Endothelial cell of umbilical vein (primary cell): ENCODE measurements at regions not wholly inside any gene's neighbourhood (a gene's known extent, or its start where the extent isn't known, plus 50 kb on each side); places are given as distances from the start of the nearest gene placed in this dataset.

Experiments used
- BruUV-seq: library from RNA; stranded (reverse); fragments of 400-500 nt; replicated peaks from 2 replicates; lab custom pipeline; 2021; lab: Mats Ljungman, UMichigan
- CTCF ChIA-PET: fragments of 300-600, 350-600 bp; sonication (Branson Sonifier 250); formaldehyde crosslinking; loops from one replicate; lab custom pipeline; 2021; ENCODE audit warnings: antibody characterized with exemption, inconsistent platforms; lab: Charles Lee
- POLR2A ChIA-PET: fragments of 300-600, 350-600 bp; sonication (Branson Sonifier 250); formaldehyde crosslinking; loops from one replicate; lab custom pipeline; 2021; ENCODE audit warnings: antibody characterized with exemption, inconsistent platforms; lab: Charles Lee
- DNase-seq: peaks from one replicate; pipeline ENCODE4 v3.0.0-alpha.2; 2011; ENCODE audit warnings: low read depth, low spot score
- FAIRE-seq: peaks from 2 replicates; lab custom pipeline; 2011; peaks lifted over from hg19 to GRCh38; lab: Jason Lieb, UNC
- H2AFZ ChIP-seq: 2 replicates; pipeline ENCODE4 v1.6.0; 2012; ENCODE audit warnings: low read depth, low read length, control low read depth, inconsistent platforms
- H3K27ac ChIP-seq: 2 replicates; pipeline ENCODE4 v1.5.1; 2011; ENCODE audit warnings: low read depth, mild to moderate bottlenecking, control low read depth, low read length, moderate library complexity; ENCODE audit not compliant: insufficient read depth
- H3K27me3 ChIP-seq, 2 experiments: 2 replicates each; pipeline versions ENCODE4 v1.6.0 to v1.6.1; 2011; ENCODE audit warnings: low read length in 2 of 2, mixed read lengths in 1 of 2; ENCODE audit not compliant: control insufficient read depth in 2 of 2, insufficient read depth in 2 of 2
- H3K36me3 ChIP-seq, 2 experiments: 2 replicates in 1 of 2; 3 replicates in 1 of 2; pipeline ENCODE4 v1.5.1; 2011; ENCODE audit warnings: low read length in 2 of 2, mild to moderate bottlenecking in 1 of 2, moderate library complexity in 1 of 2; ENCODE audit not compliant: control insufficient read depth in 2 of 2, insufficient read depth in 2 of 2; ENCODE audit errors: extremely low read depth in 1 of 2
- H3K4me1 ChIP-seq: 3 replicates; pipeline ENCODE4 v1.5.1; 2011; ENCODE audit warnings: mild to moderate bottlenecking, low read length; ENCODE audit not compliant: control insufficient read depth, insufficient read depth; ENCODE audit errors: extremely low read depth
- H3K4me2 ChIP-seq: 2 replicates; pipeline ENCODE4 v1.6.1; 2011; ENCODE audit warnings: low read length, control low read depth, mixed read lengths; ENCODE audit not compliant: insufficient read depth
- H3K4me3 ChIP-seq, 3 experiments: fragments of 200-600 bp in 1 of 3; sonication (generic), shearing (Covaris generic) in 1 of 3; replicated peaks in 1 of 3; 2 replicates each; pipeline ENCODE4 v1.5.1; 2011 to 2016; ENCODE audit warnings: control low read depth in 3 of 3, low read length in 3 of 3, mild to moderate bottlenecking in 2 of 3, inconsistent platforms in 1 of 3, low read depth in 1 of 3, moderate library complexity in 1 of 3; ENCODE audit not compliant: insufficient read depth in 1 of 3
- H3K79me2 ChIP-seq: 2 replicates; pipeline ENCODE4 v1.6.0; 2012; ENCODE audit warnings: low read length, inconsistent platforms; ENCODE audit not compliant: control insufficient read depth, insufficient read depth
- H3K9ac ChIP-seq: replicated peaks from 2 replicates; pipeline ENCODE3; 2011; ENCODE audit warnings: low read length, control low read depth; ENCODE audit not compliant: insufficient read depth; ENCODE audit errors: extremely low read depth
- H3K9me1 ChIP-seq: replicated peaks from 3 replicates; pipeline ENCODE4 v1.6.0; 2011; ENCODE audit warnings: mild to moderate bottlenecking, low read length; ENCODE audit not compliant: control insufficient read depth, insufficient read depth; ENCODE audit errors: extremely low read depth
- H3K9me3 ChIP-seq: replicated peaks from 2 replicates; pipeline ENCODE4 v1.5.1; 2012; ENCODE audit warnings: low read length, inconsistent platforms; ENCODE audit not compliant: control insufficient read depth, insufficient read depth
- H4K20me1 ChIP-seq: replicated peaks from 2 replicates; pipeline ENCODE3; 2011; ENCODE audit warnings: mild to moderate bottlenecking, low read length; ENCODE audit not compliant: control insufficient read depth, insufficient read depth; ENCODE audit errors: extremely low read depth
- EZH2 ChIP-seq: IDR thresholded peaks from 2 replicates; pipeline ENCODE4 v1.6.1; 2012; ENCODE audit warnings: borderline replicate concordance, low read depth, mild to moderate bottlenecking, moderate library complexity, low read length, inconsistent platforms; ENCODE audit not compliant: severe bottlenecking
- FOS ChIP-seq: IDR thresholded peaks from 2 replicates; pipeline ENCODE4 v1.6.1; 2011; ENCODE audit warnings: mild to moderate bottlenecking, low read length, moderate library complexity, borderline replicate concordance; ENCODE audit not compliant: insufficient read depth
- GATA2 ChIP-seq: IDR thresholded peaks from 2 replicates; pipeline ENCODE4 v1.7.0; 2011; ENCODE audit warnings: low read depth, mild to moderate bottlenecking, moderate library complexity, mixed read lengths, low read length; ENCODE audit not compliant: insufficient read length, insufficient read depth
- JUN ChIP-seq: IDR thresholded peaks from 2 replicates; pipeline ENCODE4 v1.6.1; 2011; ENCODE audit warnings: borderline replicate concordance, low read depth; ENCODE audit not compliant: insufficient read length, insufficient read depth
- MYC ChIP-seq: IDR thresholded peaks from one replicate; pipeline ENCODE4 v1.6.1; 2011; ENCODE audit warnings: mild to moderate bottlenecking, low read depth, low read length
- POLR2A ChIP-seq: IDR thresholded peaks from 2 replicates; pipeline ENCODE4 v1.6.1; 2012; ENCODE audit warnings: low read depth, mild to moderate bottlenecking, control low read depth, low read length
- POLR2AphosphoS5 ChIP-seq: IDR thresholded peaks from 2 replicates; pipeline ENCODE4 v1.6.1; 2012; ENCODE audit warnings: low read depth, mild to moderate bottlenecking, control low read depth, low read length, moderate library complexity; ENCODE audit not compliant: insufficient read depth
- dilution Hi-C: fragments of 300-500 bp; cut with MboI; formaldehyde crosslinking; loops from one replicate; pipeline ENCODE4 v1.15.0; 2019; ENCODE audit warnings: low sequenced_read_pairs; ENCODE audit not compliant: extremely low pct_ligation_motif_present
- intact Hi-C: fragments of 100-400 bp; cut with micrococcal nuclease; formaldehyde crosslinking; loops from one replicate; pipeline ENCODE4 v1.10.0; 2022
- TF ChIP-seq, protein P1 (sequence below): IDR thresholded peaks from 2 replicates; pipeline ENCODE4 v1.6.1; 2011; ENCODE audit not compliant: insufficient read depth, insufficient read length
- TF ChIP-seq, protein P2 (sequence below), 2 donors: IDR thresholded peaks; 1 replicate in 1 of 2; 2 replicates in 1 of 2; pipeline ENCODE4 v1.5.1; 2011; ENCODE audit warnings: low read length in 2 of 2, mild to moderate bottlenecking in 2 of 2, moderate library complexity in 2 of 2, control low read depth in 1 of 2, inconsistent platforms in 1 of 2, low read depth in 1 of 2; ENCODE audit not compliant: insufficient read depth in 1 of 2; ENCODE audit errors: extremely low read depth in 1 of 2

DNA sequence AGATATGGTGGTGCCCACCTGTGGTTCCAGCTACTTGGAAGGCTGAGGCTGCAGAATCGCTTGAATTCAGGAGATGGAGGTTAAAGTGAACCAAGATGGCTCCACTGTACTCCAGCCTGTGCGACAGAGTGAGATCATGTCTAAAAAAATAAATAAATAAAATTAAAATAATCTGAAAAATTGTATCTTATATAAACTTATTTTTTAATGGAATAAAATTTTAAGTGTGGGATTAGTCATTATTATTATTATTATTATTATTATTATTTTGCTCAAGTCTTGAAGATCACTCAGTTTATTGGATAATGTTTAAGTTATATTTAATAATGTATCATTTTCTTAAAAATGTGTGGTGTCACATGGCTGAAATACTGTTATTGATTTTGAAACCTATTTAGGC lies 688.0 kb upstream of the COX7C start:
- dilution Hi-C loops (no loop called here), intact Hi-C loops (no loop called here)
- Histone ChIP-seq H3K36me3 (no peaks in the 10 kb centered on the region), H3K4me2 (no peak overlapping the region), H2AFZ (no peak overlapping the region), H3K27ac (no peak overlapping the region), H3K4me3 (no peak overlapping the region), H3K27me3 (no peaks in the 10 kb centered on the region), H4K20me1 (no peaks in the 10 kb centered on the region), H3K9me1 (no peaks in the 10 kb centered on the region), H3K9ac (no peak overlapping the region), H3K9me3 (peaks cover 4% of the 10 kb centered on the region), H3K79me2 (no peaks in the 10 kb centered on the region), H3K4me1 (no peaks in the 10 kb centered on the region)
- FAIRE-seq (no peak), DNase-seq (no peak)
- no peak for TF ChIP-seq FOS
- TF ChIP-seq MYC, result no peak
- no peak for TF ChIP-seq POLR2A
- TF ChIP-seq GATA2, result no peak
- no peak for TF ChIP-seq JUN
- TF ChIP-seq POLR2AphosphoS5, result no peak
- TF ChIP-seq, protein P1, sequence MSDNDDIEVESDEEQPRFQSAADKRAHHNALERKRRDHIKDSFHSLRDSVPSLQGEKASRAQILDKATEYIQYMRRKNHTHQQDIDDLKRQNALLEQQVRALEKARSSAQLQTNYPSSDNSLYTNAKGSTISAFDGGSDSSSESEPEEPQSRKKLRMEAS, result no peak
- TF ChIP-seq, protein P2, sequence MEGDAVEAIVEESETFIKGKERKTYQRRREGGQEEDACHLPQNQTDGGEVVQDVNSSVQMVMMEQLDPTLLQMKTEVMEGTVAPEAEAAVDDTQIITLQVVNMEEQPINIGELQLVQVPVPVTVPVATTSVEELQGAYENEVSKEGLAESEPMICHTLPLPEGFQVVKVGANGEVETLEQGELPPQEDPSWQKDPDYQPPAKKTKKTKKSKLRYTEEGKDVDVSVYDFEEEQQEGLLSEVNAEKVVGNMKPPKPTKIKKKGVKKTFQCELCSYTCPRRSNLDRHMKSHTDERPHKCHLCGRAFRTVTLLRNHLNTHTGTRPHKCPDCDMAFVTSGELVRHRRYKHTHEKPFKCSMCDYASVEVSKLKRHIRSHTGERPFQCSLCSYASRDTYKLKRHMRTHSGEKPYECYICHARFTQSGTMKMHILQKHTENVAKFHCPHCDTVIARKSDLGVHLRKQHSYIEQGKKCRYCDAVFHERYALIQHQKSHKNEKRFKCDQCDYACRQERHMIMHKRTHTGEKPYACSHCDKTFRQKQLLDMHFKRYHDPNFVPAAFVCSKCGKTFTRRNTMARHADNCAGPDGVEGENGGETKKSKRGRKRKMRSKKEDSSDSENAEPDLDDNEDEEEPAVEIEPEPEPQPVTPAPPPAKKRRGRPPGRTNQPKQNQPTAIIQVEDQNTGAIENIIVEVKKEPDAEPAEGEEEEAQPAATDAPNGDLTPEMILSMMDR (IDR thresholded peaks at IDR 0.05; ENCODE audit: extremely low read depth in 1 of 2, insufficient read depth in 1 of 2, low read depth in 1 of 2, low read length in 2 of 2), result no peak
- no peak for TF ChIP-seq EZH2
- ChIA-PET CTCF (no interaction called here), POLR2A (no interaction called here)
- BruUV-seq, result no TSS peak
